ENCODE measurements at regions not wholly inside any gene's neighbourhood (a gene's known extent, or its start where the extent isn't known, plus 50 kb on each side); places are given as distances from the start of the nearest gene placed in this dataset.

- DNase-seq: no peak
Measured at GRCh38 chr2:20540587-20541293, 93.9 kb downstream of the RHOB start.

DNA sequence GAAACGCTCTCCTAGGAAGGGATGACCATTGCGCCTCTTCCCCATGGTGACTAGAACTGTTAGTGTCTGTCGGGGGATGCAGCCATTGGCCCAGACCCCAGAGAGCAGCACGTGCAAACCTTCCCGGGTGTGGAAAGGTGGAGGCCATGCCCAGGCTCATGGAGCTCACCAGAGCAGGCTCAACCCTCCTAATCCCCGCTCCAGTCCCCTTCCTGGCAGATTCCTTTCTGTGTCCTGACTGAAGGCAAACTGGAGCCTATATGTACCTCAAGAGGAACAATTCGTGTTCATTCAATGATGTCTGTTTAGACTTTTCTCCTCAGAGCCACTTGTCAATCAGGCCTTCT is 94.4 kb downstream of the RHOB start:
- no peak for DNase-seq

DNA sequence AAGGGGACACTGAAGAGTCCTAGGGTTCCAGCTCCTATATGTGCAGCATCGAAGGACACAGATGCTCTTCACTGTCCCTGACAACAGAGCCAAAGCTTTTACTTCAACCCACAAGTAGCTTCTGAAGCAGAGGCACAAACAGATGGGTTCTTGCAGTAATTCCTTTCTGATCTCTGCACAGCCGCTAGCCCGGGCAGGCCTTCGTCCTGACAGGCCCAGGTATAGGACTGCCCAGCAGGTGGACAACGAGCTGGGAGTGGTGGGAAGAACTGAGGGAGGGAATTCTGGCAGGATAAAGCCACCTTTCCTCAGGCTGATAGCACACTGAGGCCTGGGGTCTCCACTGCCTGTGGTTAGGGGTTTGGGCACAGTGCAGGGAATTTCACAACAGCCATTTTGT is 94.8 kb downstream of the RHOB start:
- DNase-seq: no peak

DNA sequence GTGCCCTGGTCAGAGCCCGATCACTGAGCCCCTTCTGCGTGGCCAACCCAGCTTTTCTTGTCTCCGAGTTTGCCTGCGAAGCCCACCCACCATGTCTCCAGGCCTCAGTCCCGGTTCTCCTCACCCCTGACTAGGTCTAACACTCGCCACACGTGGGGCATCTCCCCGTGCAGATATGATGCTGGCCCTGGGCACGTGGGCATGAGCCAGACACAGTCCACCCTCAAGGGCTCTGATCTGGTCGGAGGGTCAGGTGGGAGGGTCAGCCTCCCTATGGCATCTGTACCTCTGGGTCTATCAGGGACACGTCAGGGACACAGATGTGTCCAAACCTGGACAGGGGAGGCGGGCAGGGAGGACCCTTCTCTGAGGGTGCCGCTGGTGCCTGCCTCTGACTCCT is 95.4 kb downstream of the RHOB start:
- no peak for DNase-seq

- no peak for DNase-seq
Measured at GRCh38 chr2:20542746-20543468, 96.0 kb downstream of the RHOB start.

GRCh38 chr2:20543469-20544152 is 96.7 kb downstream of the RHOB start:
- DNase-seq: no peak

DNA sequence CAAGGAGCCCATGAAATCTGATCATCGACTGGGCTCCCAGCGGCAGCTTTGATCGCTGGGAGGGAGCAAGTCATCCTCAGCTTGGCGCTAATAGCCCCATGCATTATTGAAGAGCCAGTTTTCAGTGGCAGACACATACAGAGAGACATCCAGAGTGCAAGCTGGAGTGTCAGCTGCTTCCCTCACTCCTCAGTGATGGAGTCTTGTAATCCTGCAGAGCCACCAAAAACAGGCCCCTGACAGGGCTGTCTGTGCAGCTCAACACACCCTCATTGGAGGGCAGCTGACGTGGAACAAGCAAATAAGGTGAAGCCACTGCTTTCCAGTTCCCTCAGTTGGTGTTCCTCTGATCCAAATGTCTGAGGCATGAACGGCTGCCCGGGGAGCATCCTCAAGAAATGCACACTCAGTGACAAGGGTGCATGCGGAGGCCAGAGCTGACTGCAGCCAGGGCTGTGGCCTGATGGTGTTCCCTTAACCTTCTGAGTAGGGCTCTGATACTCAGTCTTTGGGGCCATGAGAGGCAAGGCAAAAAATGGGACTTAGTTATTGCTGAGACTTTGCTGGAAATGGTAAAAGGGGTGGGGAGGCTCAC is 97.4 kb downstream of the RHOB start:
- no peak for DNase-seq

GRCh38 chr2:20549144-20549543 is 101.8 kb downstream of the HS1BP3 start:
- DNase-seq: no peak

GRCh38 chr2:20549691-20550348 is 101.1 kb downstream of the HS1BP3 start:
- no peak for DNase-seq

GRCh38 chr2:20551260-20551944 is 99.5 kb downstream of the HS1BP3 start:
- no peak for DNase-seq

GRCh38 chr2:20551945-20552328 is 99.0 kb downstream of the HS1BP3 start:
- no peak for DNase-seq

DNA sequence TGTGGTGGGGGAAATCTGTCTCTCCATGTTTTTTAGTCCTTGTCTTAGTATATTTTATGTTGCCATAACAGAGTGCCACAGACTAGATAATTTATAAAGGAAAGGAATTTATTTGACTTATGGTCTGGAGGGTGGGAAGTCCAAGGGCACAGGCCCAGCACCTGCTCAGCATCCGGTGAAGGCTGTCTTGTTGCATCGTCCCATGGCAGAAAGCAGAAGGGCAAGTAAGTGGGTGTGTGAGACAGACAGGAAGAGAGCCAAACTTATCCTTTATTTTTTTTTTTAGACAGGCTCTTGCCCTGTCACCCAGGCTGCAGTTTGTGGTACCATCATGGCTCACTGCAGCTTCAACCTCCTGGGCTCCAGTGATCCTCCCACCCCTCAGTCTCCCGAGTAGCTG is 98.1 kb downstream of the HS1BP3 start:
- no peak for DNase-seq

- DNase-seq: no peak
Measured at GRCh38 chr2:20553580-20553979, 97.3 kb downstream of the HS1BP3 start.

- DNase-seq: no peak
Measured at GRCh38 chr2:20555954-20556353, 94.9 kb downstream of the HS1BP3 start.

DNA sequence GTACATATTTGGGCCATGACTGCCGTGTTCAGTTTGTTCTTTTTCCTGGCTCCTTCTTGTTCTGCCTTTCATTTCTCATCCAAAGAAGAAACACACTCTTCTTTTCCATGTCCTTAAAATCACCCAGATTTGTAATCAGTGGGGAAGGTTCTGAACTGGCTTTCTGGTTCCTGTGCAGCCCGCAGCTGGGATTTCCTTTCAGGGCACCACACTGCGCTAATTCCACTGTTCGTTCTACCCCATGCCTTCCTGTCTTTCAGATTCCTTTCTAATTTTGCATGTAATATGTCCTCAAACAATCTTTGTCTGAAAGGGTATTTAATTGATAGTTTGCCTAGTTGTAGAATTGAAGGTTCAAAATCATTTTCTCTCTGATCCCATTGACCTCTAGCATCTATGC is 94.1 kb downstream of the HS1BP3 start:
- no peak for DNase-seq

- no peak for DNase-seq
Measured at GRCh38 chr2:20557226-20557625, 93.7 kb downstream of the HS1BP3 start.

GRCh38 chr2:20557635-20558034 is 93.3 kb downstream of the HS1BP3 start:
- DNase-seq: no peak

DNA sequence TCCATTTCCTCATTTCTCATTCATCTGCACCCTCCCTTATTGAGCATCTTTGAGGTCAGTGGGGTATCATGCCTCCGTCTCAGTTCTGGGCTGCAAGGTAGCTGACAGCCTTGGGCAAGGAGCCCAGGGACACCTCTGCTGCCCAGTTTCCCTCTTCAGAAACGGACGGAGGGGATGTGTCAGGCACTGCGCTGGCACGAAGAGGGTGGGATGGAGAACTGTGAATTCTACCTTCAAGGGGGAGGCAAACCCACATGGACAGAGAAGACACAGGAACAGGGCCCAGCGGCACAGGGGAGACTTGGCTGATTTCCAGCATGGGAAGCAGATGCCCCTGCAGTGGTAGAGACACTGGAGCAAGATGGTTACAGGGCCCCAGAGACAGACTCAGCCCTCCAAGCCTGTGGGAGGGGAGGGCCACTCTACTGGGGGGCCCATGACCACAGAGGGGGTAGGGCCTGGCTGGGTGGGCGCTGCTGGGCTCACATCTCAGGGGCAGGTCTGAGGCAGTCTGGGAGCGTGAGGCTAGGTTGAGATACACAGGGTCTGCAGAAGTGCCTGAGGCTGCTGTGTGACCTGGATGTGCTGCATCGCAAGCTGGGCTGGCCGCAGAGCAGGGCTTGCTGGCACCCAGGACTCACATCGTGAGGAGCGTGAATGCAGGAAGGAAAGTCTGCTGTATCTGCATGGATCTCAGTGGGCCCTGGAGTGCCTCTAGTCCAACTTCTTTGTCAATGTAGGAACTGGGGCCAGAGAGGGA is 92.3 kb downstream of the HS1BP3 start:
- no peak for DNase-seq

GRCh38 chr2:20559277-20559676 is 91.6 kb downstream of the HS1BP3 start:
- DNase-seq: no peak

DNA sequence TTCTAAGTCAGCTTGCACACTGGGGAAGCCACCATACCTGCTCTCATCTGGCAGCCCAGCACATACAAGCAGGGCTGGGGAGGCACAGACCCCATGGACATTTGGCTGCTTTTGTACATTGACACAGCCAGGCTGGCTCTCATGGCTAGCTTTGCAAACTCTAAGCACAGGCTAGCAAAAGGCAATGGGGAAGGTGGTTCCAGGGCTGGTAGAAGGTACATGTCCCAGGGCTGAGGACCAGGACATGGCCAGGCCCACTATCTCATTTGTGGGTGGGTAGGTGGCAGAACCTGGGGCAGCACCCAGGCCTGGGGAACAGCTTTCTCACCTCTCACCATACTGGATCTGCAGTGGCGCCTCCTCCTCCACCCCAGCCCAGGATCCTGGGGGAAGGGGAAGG is 90.9 kb downstream of the HS1BP3 start:
- DNase-seq: no peak
